ENCODE measurements at regions not wholly inside any gene's neighbourhood (a gene's known extent, or its start where the extent isn't known, plus 50 kb on each side); places are given as distances from the start of the nearest gene placed in this dataset.
"Not testable (repeated sequence)": the region's sequence is repeated elsewhere in the genome, so short reads cannot be mapped to it uniquely, and the experiment has no call there.

DNA sequence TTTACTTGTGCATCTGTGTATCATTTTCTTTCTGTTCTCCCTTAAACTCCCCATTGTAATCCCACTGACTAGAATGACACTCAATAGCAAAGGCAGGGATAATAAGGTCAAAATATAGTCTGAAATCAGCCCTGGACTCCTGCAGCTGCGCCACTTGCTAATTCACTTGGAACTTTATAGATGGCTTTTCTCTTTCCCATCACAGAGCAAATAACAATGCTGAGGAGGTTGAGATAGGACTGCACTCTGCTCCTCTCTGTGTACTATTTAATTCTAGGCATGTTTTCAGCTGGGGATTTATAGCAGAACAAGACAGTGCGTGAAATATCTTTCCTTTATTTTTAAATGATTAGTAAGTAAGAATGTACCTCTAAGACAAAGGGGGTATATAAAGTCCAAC is 324.2 kb downstream of the LNPK start:
- TF ChIP-seq, protein P1, sequence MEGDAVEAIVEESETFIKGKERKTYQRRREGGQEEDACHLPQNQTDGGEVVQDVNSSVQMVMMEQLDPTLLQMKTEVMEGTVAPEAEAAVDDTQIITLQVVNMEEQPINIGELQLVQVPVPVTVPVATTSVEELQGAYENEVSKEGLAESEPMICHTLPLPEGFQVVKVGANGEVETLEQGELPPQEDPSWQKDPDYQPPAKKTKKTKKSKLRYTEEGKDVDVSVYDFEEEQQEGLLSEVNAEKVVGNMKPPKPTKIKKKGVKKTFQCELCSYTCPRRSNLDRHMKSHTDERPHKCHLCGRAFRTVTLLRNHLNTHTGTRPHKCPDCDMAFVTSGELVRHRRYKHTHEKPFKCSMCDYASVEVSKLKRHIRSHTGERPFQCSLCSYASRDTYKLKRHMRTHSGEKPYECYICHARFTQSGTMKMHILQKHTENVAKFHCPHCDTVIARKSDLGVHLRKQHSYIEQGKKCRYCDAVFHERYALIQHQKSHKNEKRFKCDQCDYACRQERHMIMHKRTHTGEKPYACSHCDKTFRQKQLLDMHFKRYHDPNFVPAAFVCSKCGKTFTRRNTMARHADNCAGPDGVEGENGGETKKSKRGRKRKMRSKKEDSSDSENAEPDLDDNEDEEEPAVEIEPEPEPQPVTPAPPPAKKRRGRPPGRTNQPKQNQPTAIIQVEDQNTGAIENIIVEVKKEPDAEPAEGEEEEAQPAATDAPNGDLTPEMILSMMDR (IDR thresholded peaks at IDR 0.05): no peak
- no peak for TF ChIP-seq POLR2A (IDR thresholded peaks at IDR 0.05)
- Histone ChIP-seq H3K27me3 (no peaks in the 10 kb centered on the region), H3K4me3 (no peak overlapping the region), H3K9me3 (no peaks in the 10 kb centered on the region), H3K4me1 (no peaks in the 10 kb centered on the region), H3K36me3 (no peaks in the 10 kb centered on the region), H3K27ac (no peak overlapping the region)
- no peak for DNase-seq
- intact Hi-C loops (cut with DNase I; ENCODE audit: low total_unique reads): no loop called here

DNA sequence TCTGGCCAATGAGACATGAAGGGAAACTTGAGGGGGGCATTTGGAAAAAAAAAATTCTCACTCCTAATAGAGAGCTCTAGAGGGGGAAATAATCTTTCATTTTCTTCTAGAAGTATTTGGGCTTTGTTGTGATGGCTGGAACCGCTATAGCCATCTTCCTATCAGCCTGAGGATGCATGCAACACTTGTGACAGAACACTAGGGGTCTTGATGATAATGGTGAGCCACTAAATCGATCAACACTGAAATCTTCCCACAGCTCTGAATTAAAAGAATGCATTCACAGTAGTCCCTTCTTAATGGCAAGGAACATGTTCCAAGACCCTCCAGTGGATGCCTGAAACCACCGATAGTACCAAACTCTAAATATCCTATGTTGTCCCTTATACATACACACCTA is 325.3 kb downstream of the LNPK start:
- Histone ChIP-seq H3K27me3 (no peaks in the 10 kb centered on the region), H3K4me3 (no peak overlapping the region), H3K4me1 (no peaks in the 10 kb centered on the region), H3K9me3 (no peaks in the 10 kb centered on the region), H3K27ac (no peak overlapping the region), H3K36me3 (no peaks in the 10 kb centered on the region)
- no peak for DNase-seq
- intact Hi-C loops (cut with DNase I; ENCODE audit: low total_unique reads): no loop called here
- TF ChIP-seq, protein P1 (IDR thresholded peaks at IDR 0.05): no peak

DNA sequence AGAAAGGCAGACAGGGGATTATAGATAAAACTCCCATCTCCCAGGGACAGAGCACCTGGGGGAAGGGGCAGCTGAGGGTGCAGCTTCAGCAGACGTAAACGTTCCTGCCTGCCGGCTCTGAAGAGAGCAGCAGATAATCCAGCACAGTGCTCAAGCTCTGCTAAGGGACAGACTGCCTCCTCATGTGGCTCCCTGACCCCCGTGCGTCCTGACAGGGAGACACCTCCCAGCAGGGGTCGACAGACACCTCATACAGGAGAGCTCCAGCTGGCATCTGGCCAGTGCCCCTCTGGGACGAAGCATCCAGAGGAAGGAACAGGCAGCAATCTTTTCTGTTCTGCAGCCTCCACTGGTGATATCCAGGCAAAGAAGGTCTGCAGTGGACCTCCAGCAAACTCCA is 333.3 kb downstream of the LNPK start:
- DNase-seq; H3K4me1 ChIP-seq; H3K9me3 ChIP-seq; intact Hi-C loops (cut with DNase I; ENCODE audit: low total_unique reads); H3K36me3 ChIP-seq; H3K27ac ChIP-seq; H3K4me3 ChIP-seq; H3K27me3 ChIP-seq: not testable (repeated sequence)

DNA sequence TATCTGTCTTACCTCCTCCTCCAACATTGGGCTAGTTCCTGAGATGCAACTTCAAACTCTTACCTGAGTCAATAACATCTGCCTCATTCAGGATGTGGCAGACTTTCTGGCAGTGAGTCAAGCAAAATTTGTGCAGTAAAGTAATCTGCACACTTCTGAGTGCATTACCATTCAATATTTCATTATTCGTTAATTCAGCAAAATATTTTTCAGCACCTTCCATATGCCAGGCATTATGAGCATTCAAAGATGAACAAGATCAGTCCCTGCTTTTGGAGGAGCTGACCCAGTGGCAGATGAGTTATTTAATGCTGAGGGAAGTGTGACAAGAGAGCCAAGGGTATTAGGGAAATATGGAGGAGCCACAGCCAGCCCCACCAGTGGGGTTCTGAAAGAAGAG is 339.7 kb downstream of the LNPK start:
- no peak overlapping the region for H3K27ac ChIP-seq
- H3K4me3 ChIP-seq: no peak overlapping the region
- intact Hi-C loops (cut with DNase I; ENCODE audit: low total_unique reads): no loop called here
- TF ChIP-seq, protein P1 (IDR thresholded peaks at IDR 0.05): no peak
- no peak for TF ChIP-seq POLR2A (IDR thresholded peaks at IDR 0.05)
- H3K4me1 ChIP-seq: no peaks in the 10 kb centered on the region
- no peaks in the 10 kb centered on the region for H3K36me3 ChIP-seq
- no peak for DNase-seq
- H3K27me3 ChIP-seq: no peaks in the 10 kb centered on the region
- no peaks in the 10 kb centered on the region for H3K9me3 ChIP-seq

DNA sequence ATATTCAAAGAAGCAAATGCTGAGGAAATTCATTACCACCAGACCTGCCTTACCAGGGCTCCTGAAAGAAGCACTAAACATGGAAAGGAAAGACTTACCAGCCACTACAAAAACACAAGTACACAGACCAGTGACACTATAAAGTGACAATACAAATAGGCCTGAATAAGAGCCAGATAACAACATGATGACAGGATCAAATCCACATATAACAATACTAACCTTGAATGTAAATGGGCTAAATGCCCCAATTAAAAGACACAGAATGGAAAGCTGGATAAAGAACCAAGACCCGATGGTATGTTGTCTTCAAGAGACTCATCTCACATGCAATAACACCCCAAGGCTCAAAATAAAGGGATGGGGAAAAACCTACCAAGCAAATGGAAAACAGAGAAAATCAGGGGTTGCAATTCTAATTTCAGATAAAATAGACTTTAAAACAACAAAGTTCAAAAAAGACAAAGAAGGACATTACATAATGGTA is 353.4 kb downstream of the LNPK start:
- DNase-seq: no peak
- no peak for TF ChIP-seq POLR2A (IDR thresholded peaks at IDR 0.05)
- TF ChIP-seq, protein P1 (IDR thresholded peaks at IDR 0.05): no peak
- no peaks in the 10 kb centered on the region for H3K36me3 ChIP-seq
- H3K9me3 ChIP-seq: no peaks in the 10 kb centered on the region
- no peak overlapping the region for H3K27ac ChIP-seq
- H3K4me1 ChIP-seq: no peaks in the 10 kb centered on the region
- H3K4me3 ChIP-seq: no peak overlapping the region
- intact Hi-C loops (cut with DNase I; ENCODE audit: low total_unique reads): no loop called here
- H3K27me3 ChIP-seq: no peaks in the 10 kb centered on the region

DNA sequence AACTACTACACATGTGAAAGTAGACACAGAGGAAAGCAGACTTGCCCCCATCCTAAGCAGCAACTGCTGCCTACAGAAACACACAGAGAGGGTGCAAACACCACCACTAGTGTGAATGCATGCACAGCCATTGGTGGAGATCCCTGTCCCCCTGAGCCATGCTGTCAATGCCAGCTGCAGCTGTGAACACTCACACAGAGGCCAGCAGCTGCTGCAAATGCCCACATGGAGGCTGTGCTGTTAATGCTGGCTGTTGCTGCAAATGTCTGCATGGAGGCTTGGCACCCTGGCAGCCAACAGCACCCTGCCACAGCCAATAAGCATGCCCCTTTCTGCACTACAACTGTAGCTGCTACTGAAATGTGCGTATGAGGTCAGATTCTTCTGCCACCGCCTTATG is 355.0 kb downstream of the LNPK start:
- intact Hi-C loops (cut with DNase I; ENCODE audit: low total_unique reads): no loop called here
- H3K4me1 ChIP-seq: no peaks in the 10 kb centered on the region
- no peak for DNase-seq
- H3K9me3 ChIP-seq: no peaks in the 10 kb centered on the region
- TF ChIP-seq POLR2A (IDR thresholded peaks at IDR 0.05): no peak
- TF ChIP-seq, protein P1 (IDR thresholded peaks at IDR 0.05): no peak
- H3K27ac ChIP-seq: no peak overlapping the region
- no peak overlapping the region for H3K4me3 ChIP-seq
- H3K27me3 ChIP-seq: no peaks in the 10 kb centered on the region
- no peaks in the 10 kb centered on the region for H3K36me3 ChIP-seq

All from uterus (tissue), 3 donors.